GM19043 (cell line): ENCODE measurements at regions not wholly inside any gene's neighbourhood (a gene's known extent, or its start where the extent isn't known, plus 50 kb on each side); places are given as distances from the start of the nearest gene placed in this dataset.
"Not testable (repeated sequence)": the region's sequence is repeated elsewhere in the genome, so short reads cannot be mapped to it uniquely, and the experiment has no call there.

Experiments
- ATAC-seq: cut with Tn5 transposase; IDR thresholded peaks from one replicate; pipeline ENCODE4 v1.9.1; 2021; ENCODE audit warnings: low read depth; ENCODE audit not compliant: unreplicated experiment

DNA sequence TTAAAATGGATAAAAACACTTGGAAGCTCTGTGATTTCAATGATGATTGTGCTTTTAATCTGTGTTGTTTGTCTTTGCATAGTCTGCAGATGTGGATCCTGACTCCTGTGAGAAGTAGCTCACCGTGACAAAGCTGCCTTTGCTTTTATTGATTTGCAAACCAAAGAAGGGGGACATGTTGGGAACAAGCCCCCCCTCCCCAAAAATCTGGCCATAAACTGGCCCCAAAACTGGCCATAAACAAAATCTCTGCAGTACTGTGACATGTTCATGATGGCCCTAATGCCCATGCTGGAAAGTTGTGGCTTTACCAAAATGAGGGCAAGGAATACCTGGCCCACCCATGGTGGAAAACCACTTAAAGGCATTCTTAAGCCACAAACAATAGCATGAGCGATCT, 202.4 kb downstream of the YTHDC2 start:
- ATAC-seq, result not testable (repeated sequence)

GRCh38 chr5:113719549-113719948, 206.1 kb downstream of the YTHDC2 start:
- no peak for ATAC-seq

DNA sequence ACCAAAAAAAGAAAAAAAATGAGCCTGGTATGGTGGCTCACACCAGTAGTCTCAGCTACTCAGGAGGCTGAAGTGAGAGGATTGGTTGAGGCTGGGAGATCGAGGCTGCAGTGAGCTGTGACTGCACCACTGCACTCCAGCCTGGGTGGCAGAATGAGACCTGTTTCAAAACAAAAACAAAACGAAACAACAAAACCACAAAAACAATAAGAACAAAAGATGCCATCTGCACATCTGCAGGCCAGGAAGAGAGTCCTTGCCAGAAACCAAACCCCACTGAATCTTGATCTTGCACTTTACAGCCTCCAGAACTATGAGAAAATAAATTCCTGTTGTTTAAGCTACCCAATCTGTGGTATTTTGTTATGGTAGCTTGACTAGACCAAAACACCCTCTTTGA, 207.7 kb downstream of the YTHDC2 start:
- ATAC-seq, result no peak

DNA sequence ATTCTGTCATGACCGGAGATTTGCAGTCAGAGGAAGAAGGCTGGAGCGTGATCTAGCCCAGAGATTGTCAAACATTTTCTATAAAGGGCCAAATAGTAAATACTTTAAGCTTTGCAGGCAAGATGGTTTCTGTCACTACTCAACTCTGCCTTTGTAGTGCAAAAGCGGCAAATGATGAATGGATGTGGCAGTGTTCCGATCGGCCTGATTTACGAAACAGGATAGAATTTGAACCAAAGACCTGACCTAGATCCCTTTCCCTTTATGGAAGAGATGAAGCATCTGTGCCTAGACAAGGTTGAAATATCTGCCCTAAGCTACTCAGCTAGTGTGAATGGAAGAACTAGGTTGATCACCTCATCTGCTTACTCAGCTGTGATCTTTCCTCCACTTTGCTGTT, 209.5 kb downstream of the YTHDC2 start:
- no peak for ATAC-seq

GRCh38 chr5:113735751-113736150, 222.3 kb downstream of the YTHDC2 start:
- no peak for ATAC-seq

GRCh38 chr5:113742176-113742575, 228.7 kb downstream of the YTHDC2 start:
- ATAC-seq, result no peak

DNA sequence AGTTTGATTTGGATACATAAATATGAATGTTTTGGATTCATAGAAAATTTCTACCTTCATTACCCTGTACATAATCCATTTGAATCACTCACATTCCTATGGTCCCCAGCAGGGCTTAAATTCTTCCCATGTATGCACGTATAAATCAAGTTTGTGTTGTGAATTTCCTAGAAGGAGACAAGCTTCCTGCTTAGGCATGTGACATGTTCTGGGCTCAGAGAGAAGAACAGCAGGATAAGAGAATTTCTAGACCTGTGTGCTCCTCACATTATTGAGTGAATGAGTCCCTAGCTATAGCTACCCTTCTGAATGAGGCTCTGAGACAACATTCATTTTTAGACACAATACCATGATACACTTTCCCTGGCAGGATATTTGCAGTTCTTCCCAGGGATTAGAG, 229.1 kb downstream of the YTHDC2 start:
- no peak for ATAC-seq

DNA sequence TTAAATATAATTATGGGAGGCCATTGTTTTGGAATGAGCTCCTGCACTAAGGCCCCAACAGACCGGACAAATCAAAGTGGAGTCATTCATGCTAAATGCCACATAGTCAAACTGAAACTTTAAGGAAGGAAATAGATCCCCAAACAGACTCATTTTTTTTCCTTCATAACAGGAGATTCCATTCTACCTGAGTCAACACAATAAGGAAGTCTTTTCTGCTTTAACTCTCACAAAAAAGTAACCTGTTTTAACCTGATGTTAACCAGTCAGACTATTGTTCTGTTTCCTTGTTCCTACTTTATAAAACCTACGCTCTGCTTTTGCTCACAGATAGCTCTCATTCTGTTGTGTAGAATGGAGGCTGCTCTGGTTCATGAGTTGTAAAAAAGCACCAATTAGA, 234.9 kb downstream of the YTHDC2 start:
- ATAC-seq, result no peak

DNA sequence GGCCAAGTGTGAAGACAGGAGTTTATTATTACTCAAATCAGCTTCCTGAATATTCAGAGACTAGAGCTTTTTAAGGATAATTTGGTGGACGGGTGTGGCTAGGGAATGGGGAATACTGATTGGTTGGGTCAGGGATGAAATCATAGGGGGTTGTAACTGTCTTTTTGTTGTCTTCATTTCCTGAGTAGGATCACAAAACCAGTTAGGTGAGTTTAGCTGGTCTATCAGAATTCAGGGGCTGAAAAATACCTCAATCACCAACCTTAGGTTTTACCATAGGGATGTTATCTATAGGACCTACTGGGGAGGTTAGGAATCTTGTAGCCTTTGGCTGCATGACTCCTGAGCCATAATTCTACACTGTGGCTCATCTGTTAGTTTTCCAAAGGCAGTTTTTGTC, 235.8 kb downstream of the YTHDC2 start:
- no peak for ATAC-seq

GRCh38 chr5:113753182-113753581, 239.7 kb downstream of the YTHDC2 start:
- not testable (repeated sequence) for ATAC-seq

- no peak for ATAC-seq
These were observed 242.0 kb downstream of the YTHDC2 start for GRCh38 chr5:113755516-113755915.

- ATAC-seq, result no peak
These were observed 244.0 kb downstream of the YTHDC2 start for GRCh38 chr5:113757508-113757907.

GRCh38 chr5:113759505-113759904, 246.0 kb downstream of the YTHDC2 start:
- ATAC-seq, result no peak

DNA sequence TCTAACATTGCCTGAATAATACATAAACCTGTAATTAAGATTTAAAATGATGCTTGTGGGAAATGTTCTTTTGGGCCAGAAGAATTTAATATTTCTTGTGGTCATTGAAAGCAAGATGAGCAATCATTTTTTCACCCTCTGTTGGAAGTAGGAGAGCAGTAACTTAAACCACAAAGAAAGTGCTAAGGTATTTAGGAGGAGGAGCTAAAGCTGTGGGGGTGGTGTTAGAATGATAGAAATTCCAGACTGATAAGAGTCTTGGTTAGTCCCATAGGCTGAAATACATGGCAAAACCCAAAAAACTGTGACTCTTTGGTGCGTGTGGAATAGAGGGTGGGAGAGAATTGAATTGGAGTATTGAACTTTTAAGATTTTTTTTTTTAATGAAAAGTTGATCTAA, 247.0 kb downstream of the YTHDC2 start:
- no peak for ATAC-seq

DNA sequence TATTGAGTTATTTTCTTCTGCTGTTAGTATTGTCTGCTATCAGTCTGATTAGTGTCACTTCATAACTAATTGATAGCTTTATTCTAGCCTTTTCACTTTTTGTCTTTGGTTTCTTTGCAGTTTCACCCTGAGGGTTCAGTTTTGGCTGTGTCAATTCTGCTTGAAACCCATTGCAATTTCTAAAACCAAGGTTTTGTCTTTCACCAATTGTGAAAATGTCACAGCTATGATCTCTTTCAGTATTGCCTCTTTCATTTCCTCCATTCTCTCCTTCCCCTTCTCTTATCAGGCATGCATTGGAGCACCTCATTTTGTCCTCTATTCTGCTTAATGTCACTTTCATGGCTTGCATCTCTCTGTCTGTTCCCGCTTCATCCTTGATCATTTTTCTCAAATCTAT, 248.1 kb downstream of the YTHDC2 start:
- no peak for ATAC-seq

DNA sequence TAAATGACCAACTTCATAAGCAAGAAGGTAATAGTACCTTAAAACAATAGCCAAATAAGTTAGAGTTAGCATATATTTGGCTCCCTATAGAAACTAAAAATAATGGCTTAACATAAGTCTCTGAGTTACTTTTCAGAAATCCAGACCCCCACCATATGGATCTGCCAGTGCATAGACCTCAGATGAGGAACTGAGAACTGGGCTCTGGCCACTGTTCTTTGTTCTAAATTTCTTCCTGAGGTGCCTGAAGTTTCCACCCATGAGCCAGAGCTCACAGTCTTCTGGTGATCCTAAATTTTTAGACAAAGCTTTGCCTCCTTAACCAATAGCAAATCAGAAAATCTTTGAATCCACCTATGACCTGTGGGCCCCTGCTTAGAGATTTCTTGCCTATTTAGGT, 250.9 kb downstream of the YTHDC2 start:
- no peak for ATAC-seq

DNA sequence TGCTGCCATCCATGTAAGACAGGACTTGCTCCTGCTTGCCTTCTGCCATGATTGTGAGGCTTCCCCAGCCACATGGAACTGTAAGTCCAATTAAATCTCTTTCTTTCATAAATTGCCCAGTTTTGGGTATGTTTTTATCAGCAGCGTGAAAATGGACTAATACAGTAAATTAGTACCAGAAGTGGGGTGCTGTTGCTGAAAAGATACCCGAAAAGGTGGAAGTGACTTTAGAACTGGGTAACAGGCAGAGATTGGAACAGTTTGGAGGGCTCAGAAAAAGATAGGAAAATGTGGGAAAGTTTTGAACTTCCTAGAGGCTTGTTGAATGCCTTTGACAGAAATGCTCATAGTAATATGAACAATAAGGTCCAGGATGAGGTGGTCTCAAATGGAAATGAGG, 253.3 kb downstream of the YTHDC2 start:
- ATAC-seq, result not testable (repeated sequence)

- ATAC-seq, result no peak
These were observed 257.2 kb downstream of the YTHDC2 start for GRCh38 chr5:113770648-113771047.

GRCh38 chr5:113771483-113771882, 258.0 kb downstream of the YTHDC2 start:
- no peak for ATAC-seq

DNA sequence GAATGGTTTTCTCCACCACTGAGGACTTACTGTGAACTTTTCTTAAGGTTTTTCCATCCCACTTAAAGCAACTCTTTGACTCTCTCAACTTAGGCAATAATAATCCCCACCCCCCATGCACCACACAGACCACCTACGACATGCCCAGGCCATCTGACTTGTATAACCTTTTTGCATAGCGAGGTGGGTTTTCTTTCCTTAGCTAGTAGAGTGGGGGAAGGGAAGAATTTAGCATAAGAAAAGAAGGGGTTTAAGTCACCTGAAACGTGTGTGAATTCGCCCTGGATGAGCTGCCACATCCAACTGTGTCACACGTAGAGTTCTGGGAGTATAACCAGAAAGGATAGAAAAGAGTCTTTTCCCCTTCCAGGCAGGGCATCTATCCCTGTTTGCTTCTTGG, 262.7 kb downstream of the YTHDC2 start:
- ATAC-seq, result no peak

GRCh38 chr5:113776832-113777525, 263.5 kb downstream of the YTHDC2 start:
- no peak for ATAC-seq

GRCh38 chr5:113778147-113778546, 264.7 kb downstream of the YTHDC2 start:
- no peak for ATAC-seq

- no peak for ATAC-seq
These were observed 274.7 kb downstream of the YTHDC2 start for GRCh38 chr5:113788141-113788655.
